A549 (cell line): ENCODE measurements at regions not wholly inside any gene's neighbourhood (a gene's known extent, or its start where the extent isn't known, plus 50 kb on each side); places are given as distances from the start of the nearest gene placed in this dataset.

Experiments used
- ATAC-seq, 2 experiments: fragments of 200-7000 bp in 1 of 2; fragments of >200 bp in 1 of 2; cut with Nextera tagmentation in 1 of 2; cut with Tn5 transposase in 1 of 2; 3 replicates each; pipeline versions ENCODE4 v1.8.0 to v1.9.1; 2018 to 2020; ENCODE audit warnings: mild to moderate bottlenecking in 1 of 2, moderate library complexity in 1 of 2
- CTCF ChIA-PET: fragments of 300-600 bp; sonication (Branson Sonifier 250); formaldehyde crosslinking; extraction: SDS; loops from one replicate; lab custom pipeline; 2021; ENCODE audit warnings: antibody characterized with exemption, inconsistent platforms; lab: Yijun Ruan, JAX
- POLR2A ChIA-PET: fragments of 350-600 bp; formaldehyde crosslinking; extraction: SDS; loops from one replicate; lab custom pipeline; 2021; ENCODE audit warnings: antibody characterized with exemption, inconsistent platforms; lab: Yijun Ruan, JAX
- DNase-seq, 2 experiments: peaks; one replicate each; pipeline versions ENCODE4 v3.0.0 to v3.0.0-alpha.2; 2011 to 2016; ENCODE audit warnings: low read depth in 1 of 2, low spot score in 1 of 2
- FAIRE-seq: peaks from 2 replicates; lab custom pipeline; 2011; peaks lifted over from hg19 to GRCh38; lab: Jason Lieb, UNC
- H3K27ac ChIP-seq, 2 experiments: fragments of >200 bp; sonication (Bioruptor Twin); formaldehyde crosslinking; 3 replicates each; pipeline ENCODE4 v1.5.1; 2016 to 2017
- H3K4me1 ChIP-seq: fragments of >200 bp; sonication (Bioruptor Twin); formaldehyde crosslinking; 3 replicates; pipeline ENCODE4 v1.6.1; 2016
- H3K4me2 ChIP-seq: fragments of >200 bp; sonication (Bioruptor Twin); formaldehyde crosslinking; 3 replicates; pipeline ENCODE4 v1.6.1; 2016
- H3K4me3 ChIP-seq: fragments of >200 bp; sonication (Bioruptor Twin); formaldehyde crosslinking; 3 replicates; pipeline ENCODE4 v1.5.1; 2016
- H3K9me3 ChIP-seq: fragments of >200 bp; sonication (Bioruptor Twin); formaldehyde crosslinking; 3 replicates; pipeline ENCODE4 v1.6.1; 2016
- CBX8 ChIP-seq: fragments of 200-600 bp; sonication (generic); IDR thresholded peaks from 2 replicates; pipeline ENCODE4 v1.6.1; 2016
- CTCF ChIP-seq: fragments of >200 bp; sonication (Bioruptor Twin); formaldehyde crosslinking; IDR thresholded peaks from 3 replicates; pipeline ENCODE4 v1.5.1; 2016
- EP300 ChIP-seq, 2 experiments: fragments of >200 bp; sonication (Bioruptor Twin); formaldehyde crosslinking; IDR thresholded peaks; 2 replicates in 1 of 2; 3 replicates in 1 of 2; pipeline ENCODE4 v1.6.1; 2016 to 2017
- FOSB ChIP-seq: fragments of 250-450 bp; sonication (Bioruptor Pico); IDR thresholded peaks from 2 replicates; pipeline ENCODE4 v1.5.0; 2020; ENCODE audit warnings: mild to moderate bottlenecking, moderate library complexity
- GATA3 ChIP-seq: IDR thresholded peaks from 2 replicates; pipeline ENCODE4 v1.6.1; 2012; ENCODE audit warnings: borderline replicate concordance
- HEYL ChIP-seq: fragments of 250-450 bp; sonication (Bioruptor Pico); IDR thresholded peaks from 2 replicates; pipeline ENCODE4 v1.8.0; 2021; ENCODE audit warnings: mild to moderate bottlenecking, moderate library complexity
- MAFK ChIP-seq: fragments of 450-650 bp; IDR thresholded peaks from 2 replicates; pipeline ENCODE4 v1.6.1; 2014; ENCODE audit not compliant: partially characterized antibody
- NFE2L2 ChIP-seq: fragments of 150-350 bp; conservative IDR thresholded peaks from 2 replicates; pipeline ENCODE4 v1.6.1; 2014; ENCODE audit warnings: low read length
- NR3C1 ChIP-seq: fragments of >200 bp; sonication (Bioruptor Twin); formaldehyde crosslinking; IDR thresholded peaks from 3 replicates; pipeline ENCODE4 v1.6.1; 2017
- PHF8 ChIP-seq: fragments of 200-600 bp; sonication (generic); IDR thresholded peaks from 2 replicates; pipeline ENCODE4 v1.6.1; 2016; ENCODE audit warnings: low read depth, mild to moderate bottlenecking, antibody characterized with exemption, moderate library complexity, borderline replicate concordance
- RCOR1 ChIP-seq: fragments of 150-350 bp; IDR thresholded peaks from 2 replicates; pipeline ENCODE4 v1.6.1; 2014; ENCODE audit warnings: antibody characterized with exemption, low read length, low read depth
- SREBF2 ChIP-seq: fragments of 450-650 bp; IDR thresholded peaks from 2 replicates; pipeline ENCODE4 v1.6.1; 2014; ENCODE audit warnings: mild to moderate bottlenecking, moderate library complexity
- TFCP2L1 ChIP-seq: fragments of 250-450 bp; sonication (Bioruptor Pico); IDR thresholded peaks from 2 replicates; pipeline ENCODE4 v1.5.0; 2021; ENCODE audit warnings: mild to moderate bottlenecking
- WGBS: methylation state at CpG from one replicate; pipeline ENCODE4 v1.1.6; 2017; ENCODE audit errors: missing lambda C conversion rate; 5-methylcytosine and 5-hydroxymethylcytosine counted together
- TF ChIP-seq, protein P1 (sequence below): fragments of 150-350 bp; IDR thresholded peaks from 2 replicates; pipeline ENCODE4 v1.6.1; 2014; ENCODE audit warnings: low read depth, mild to moderate bottlenecking, low read length
- TF ChIP-seq, protein P2 (sequence below): fragments of 450-650 bp; IDR thresholded peaks from 2 replicates; pipeline ENCODE4 v1.6.1; 2014; ENCODE audit warnings: antibody characterized with exemption

GRCh38 chr15:92328207-92328606 lies 65.5 kb upstream of the ST8SIA2 start:
- ATAC-seq = no peak
- no peak for TF ChIP-seq CTCF
- TF ChIP-seq PHF8 = no peak
- TF ChIP-seq GATA3 = no peak
- no peak for TF ChIP-seq FOSB (CRISPR knock-in tag)
- TF ChIP-seq EP300 (IDR thresholded peaks at IDR 0.05) = no peak
- no peak for TF ChIP-seq RCOR1
- no peak for TF ChIP-seq HEYL (CRISPR knock-in tag)
- TF ChIP-seq, all 56 proteins: peak for 0
- WGBS = 8% methylated on average over 1 of the region's 1 CpG
- FAIRE-seq (no peak), DNase-seq (no peak)
- ChIA-PET CTCF (no interaction called here), POLR2A (no interaction called here)
- Histone ChIP-seq H3K9me3 (peaks cover 21% of the 10 kb centered on the region), H3K4me3 (no peak overlapping the region), H3K4me2 (no peak overlapping the region), H3K27ac (no peak overlapping the region), H3K4me1 (no peaks in the 10 kb centered on the region)

GRCh38 chr15:92332125-92332899 lies 61.4 kb upstream of the ST8SIA2 start:
- FAIRE-seq = no peak
- no peaks in the 10 kb centered on the region for H3K4me1 ChIP-seq
- no peak for ATAC-seq
- CTCF ChIA-PET = interaction anchor here (0.8 to 2.0 kb wide), 2 partner anchors 9 to 53 kb away, joined by 3 to 5 read pairs; no protein-coding TSS in a partner anchor
- POLR2A ChIA-PET = no interaction called here
- no peak for DNase-seq
- no peak overlapping the region for H3K4me3 ChIP-seq
- no peak overlapping the region for H3K27ac ChIP-seq
- no peak for TF ChIP-seq CTCF
- no peak for TF ChIP-seq FOSB (CRISPR knock-in tag)
- peak; percentile 90 for TF ChIP-seq MAFK
- no peak for TF ChIP-seq CBX8
- TF ChIP-seq NFE2L2 = peak; percentile 95
- no peak for TF ChIP-seq NR3C1
- peaks cover 22% of the 10 kb centered on the region for H3K9me3 ChIP-seq
- 30% methylated on average over 6 of the region's 6 CpGs for WGBS
- no peak overlapping the region for H3K4me2 ChIP-seq

GRCh38 chr15:92333709-92334108 lies 60.0 kb upstream of the ST8SIA2 start:
- DNase-seq (no peak), FAIRE-seq (no peak), ATAC-seq (no peak)
- ChIA-PET POLR2A (no interaction called here), CTCF (no interaction called here)
- WGBS = 56% methylated on average over 2 of the region's 2 CpGs
- no peak overlapping the region for H3K27ac ChIP-seq
- no peak overlapping the region for H3K4me2 ChIP-seq
- no peak overlapping the region for H3K4me3 ChIP-seq
- no peaks in the 10 kb centered on the region for H3K4me1 ChIP-seq
- peaks cover 22% of the 10 kb centered on the region for H3K9me3 ChIP-seq
- TF ChIP-seq CBX8 = no peak
- TF ChIP-seq, protein P1, sequence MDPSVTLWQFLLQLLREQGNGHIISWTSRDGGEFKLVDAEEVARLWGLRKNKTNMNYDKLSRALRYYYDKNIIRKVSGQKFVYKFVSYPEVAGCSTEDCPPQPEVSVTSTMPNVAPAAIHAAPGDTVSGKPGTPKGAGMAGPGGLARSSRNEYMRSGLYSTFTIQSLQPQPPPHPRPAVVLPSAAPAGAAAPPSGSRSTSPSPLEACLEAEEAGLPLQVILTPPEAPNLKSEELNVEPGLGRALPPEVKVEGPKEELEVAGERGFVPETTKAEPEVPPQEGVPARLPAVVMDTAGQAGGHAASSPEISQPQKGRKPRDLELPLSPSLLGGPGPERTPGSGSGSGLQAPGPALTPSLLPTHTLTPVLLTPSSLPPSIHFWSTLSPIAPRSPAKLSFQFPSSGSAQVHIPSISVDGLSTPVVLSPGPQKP = no peak
- TF ChIP-seq, protein P2, sequence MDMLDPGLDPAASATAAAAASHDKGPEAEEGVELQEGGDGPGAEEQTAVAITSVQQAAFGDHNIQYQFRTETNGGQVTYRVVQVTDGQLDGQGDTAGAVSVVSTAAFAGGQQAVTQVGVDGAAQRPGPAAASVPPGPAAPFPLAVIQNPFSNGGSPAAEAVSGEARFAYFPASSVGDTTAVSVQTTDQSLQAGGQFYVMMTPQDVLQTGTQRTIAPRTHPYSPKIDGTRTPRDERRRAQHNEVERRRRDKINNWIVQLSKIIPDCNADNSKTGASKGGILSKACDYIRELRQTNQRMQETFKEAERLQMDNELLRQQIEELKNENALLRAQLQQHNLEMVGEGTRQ = no peak
- TF ChIP-seq TFCP2L1 (CRISPR knock-in tag) = no peak
- no peak for TF ChIP-seq SREBF2
